HCT116 (cell line): ENCODE measurements at regions not wholly inside any gene's neighbourhood (a gene's known extent, or its start where the extent isn't known, plus 50 kb on each side); places are given as distances from the start of the nearest gene placed in this dataset.

Experiments used
- CBX3 ChIP-seq: IDR thresholded peaks from 2 replicates; pipeline ENCODE4 v1.6.1; 2012; ENCODE audit warnings: low read depth
- EZH2 ChIP-seq: fragments of 200-600 bp; sonication (generic); IDR thresholded peaks from 2 replicates; pipeline ENCODE4 v1.6.1; 2017; ENCODE audit warnings: antibody characterized with exemption, mixed run types
- EZH2phosphoT487 ChIP-seq: fragments of 200-600 bp; IDR thresholded peaks from 2 replicates; pipeline ENCODE4 v1.6.1; 2018; ENCODE audit warnings: antibody characterized with exemption, borderline replicate concordance
- MAX ChIP-seq: IDR thresholded peaks from 2 replicates; pipeline ENCODE4 v1.6.1; 2012
- POLR2A ChIP-seq: IDR thresholded peaks from 2 replicates; pipeline ENCODE4 v1.7.0; 2011; ENCODE audit warnings: borderline replicate concordance; ENCODE audit not compliant: insufficient read depth, insufficient read length; ENCODE audit errors: extremely low read depth
- POLR2AphosphoS5 ChIP-seq: IDR thresholded peaks from 2 replicates; pipeline ENCODE4 v1.6.1; 2011; ENCODE audit warnings: mild to moderate bottlenecking, low read depth, low read length, moderate library complexity
- REST ChIP-seq: IDR thresholded peaks from 2 replicates; pipeline ENCODE4 v1.6.1; 2012; ENCODE audit warnings: low read depth
- SIN3A ChIP-seq: IDR thresholded peaks from 2 replicates; pipeline ENCODE4 v1.6.1; 2012; ENCODE audit warnings: low read depth
- SP1 ChIP-seq: IDR thresholded peaks from 2 replicates; pipeline ENCODE4 v1.6.1; 2012; ENCODE audit warnings: low read depth
- ZNF274 ChIP-seq: fragments of 200-500 bp; sonication (Bioruptor generic); IDR thresholded peaks from 2 replicates; pipeline ENCODE4 v1.6.1; 2014; ENCODE audit warnings: mild to moderate bottlenecking, low read depth, low read length, inconsistent platforms
- TF ChIP-seq, protein P1 (sequence below), 3 experiments: fragments of 200-600 bp in 1 of 3; sonication (generic) in 1 of 3; IDR thresholded peaks in 2 of 3; conservative IDR thresholded peaks in 1 of 3; 2 replicates each; pipeline ENCODE4 v1.5.1; 2012 to 2017; ENCODE audit warnings: low read depth in 2 of 3, low read length in 2 of 3, antibody characterized with exemption in 1 of 3, borderline replicate concordance in 1 of 3, control low read depth in 1 of 3, mild to moderate bottlenecking in 1 of 3, mixed read lengths in 1 of 3, mixed run types in 1 of 3, moderate library complexity in 1 of 3; ENCODE audit not compliant: insufficient read depth in 1 of 3

DNA sequence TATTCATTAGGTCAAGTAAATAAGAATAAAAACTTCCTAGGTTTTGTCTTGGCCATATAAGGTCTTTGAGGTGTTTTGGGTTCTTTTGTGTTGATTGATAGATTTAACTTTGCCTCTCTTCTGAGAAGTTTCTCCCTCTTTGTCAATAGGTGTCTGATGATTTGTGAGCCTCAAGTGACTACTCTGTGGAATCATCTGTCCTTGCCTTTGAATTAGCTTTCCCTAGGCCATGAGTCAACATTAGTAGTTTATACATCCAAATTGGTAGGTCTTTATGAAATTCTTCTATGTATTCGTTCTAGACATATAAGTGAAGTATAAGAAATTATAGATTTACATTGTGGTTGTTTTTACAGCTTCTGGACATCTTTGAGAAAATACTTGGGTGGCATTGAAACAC is 864.4 kb downstream of the USP25 start:
- TF ChIP-seq, protein P1, sequence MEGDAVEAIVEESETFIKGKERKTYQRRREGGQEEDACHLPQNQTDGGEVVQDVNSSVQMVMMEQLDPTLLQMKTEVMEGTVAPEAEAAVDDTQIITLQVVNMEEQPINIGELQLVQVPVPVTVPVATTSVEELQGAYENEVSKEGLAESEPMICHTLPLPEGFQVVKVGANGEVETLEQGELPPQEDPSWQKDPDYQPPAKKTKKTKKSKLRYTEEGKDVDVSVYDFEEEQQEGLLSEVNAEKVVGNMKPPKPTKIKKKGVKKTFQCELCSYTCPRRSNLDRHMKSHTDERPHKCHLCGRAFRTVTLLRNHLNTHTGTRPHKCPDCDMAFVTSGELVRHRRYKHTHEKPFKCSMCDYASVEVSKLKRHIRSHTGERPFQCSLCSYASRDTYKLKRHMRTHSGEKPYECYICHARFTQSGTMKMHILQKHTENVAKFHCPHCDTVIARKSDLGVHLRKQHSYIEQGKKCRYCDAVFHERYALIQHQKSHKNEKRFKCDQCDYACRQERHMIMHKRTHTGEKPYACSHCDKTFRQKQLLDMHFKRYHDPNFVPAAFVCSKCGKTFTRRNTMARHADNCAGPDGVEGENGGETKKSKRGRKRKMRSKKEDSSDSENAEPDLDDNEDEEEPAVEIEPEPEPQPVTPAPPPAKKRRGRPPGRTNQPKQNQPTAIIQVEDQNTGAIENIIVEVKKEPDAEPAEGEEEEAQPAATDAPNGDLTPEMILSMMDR (IDR thresholded peaks at IDR 0.05 in 2 of 3, conservative IDR thresholded peaks at IDR 0.05 in 1 of 3; ENCODE audit: borderline replicate concordance in 1 of 3, insufficient read depth in 1 of 3, low read depth in 2 of 3, low read length in 2 of 3), result no peak
- no peak for TF ChIP-seq EZH2
- TF ChIP-seq POLR2A, result no peak
- TF ChIP-seq SIN3A, result no peak
- no peak for TF ChIP-seq POLR2AphosphoS5
- TF ChIP-seq MAX, result no peak
- TF ChIP-seq EZH2phosphoT487, result no peak
- TF ChIP-seq REST, result no peak
- TF ChIP-seq SP1, result no peak
- TF ChIP-seq CBX3, result no peak
- no peak for TF ChIP-seq ZNF274
